ENCODE measurements at regions not wholly inside any gene's neighbourhood (a gene's known extent, or its start where the extent isn't known, plus 50 kb on each side); places are given as distances from the start of the nearest gene placed in this dataset.
A peak's percentile ranks its signal among the peaks of the same experiment; 100 is the strongest.

GRCh38 chr2:150903055-150903454, 358.6 kb downstream of the RBM43 start:
- DNase-seq (ENCODE audit: low spot score) = no peak

- DNase-seq (ENCODE audit: low spot score) = no peak
Measured at GRCh38 chr2:150900913-150901312, 360.8 kb downstream of the RBM43 start.

- DNase-seq (ENCODE audit: low spot score) = no peak
Measured at GRCh38 chr2:150895968-150896367, 365.7 kb downstream of the RBM43 start.

GRCh38 chr2:150889141-150889540, 372.5 kb downstream of the RBM43 start:
- DNase-seq (ENCODE audit: low spot score) = no peak

GRCh38 chr2:150888337-150888736, 373.3 kb downstream of the RBM43 start:
- DNase-seq (ENCODE audit: low spot score) = no peak

- DNase-seq (ENCODE audit: low spot score) = no peak
Measured at GRCh38 chr2:150887926-150888325, 373.7 kb downstream of the RBM43 start.

- no peak for DNase-seq (ENCODE audit: low spot score)
Measured at GRCh38 chr2:150885774-150886386, 375.8 kb downstream of the RBM43 start.

- no peak for DNase-seq (ENCODE audit: low spot score)
Measured at GRCh38 chr2:150885236-150885635, 376.4 kb downstream of the RBM43 start.

- DNase-seq (ENCODE audit: low spot score) = no peak
Measured at GRCh38 chr2:150883613-150883895, 378.1 kb downstream of the RBM43 start.

- DNase-seq (ENCODE audit: low spot score) = no peak
Measured at GRCh38 chr2:150882751-150883612, 378.7 kb downstream of the RBM43 start.

GRCh38 chr2:150880986-150881385, 380.7 kb downstream of the RBM43 start:
- DNase-seq (ENCODE audit: low spot score) = no peak

- DNase-seq (ENCODE audit: low spot score) = peak; percentile 2
Measured at GRCh38 chr2:150878356-150878755, 383.3 kb downstream of the RBM43 start.

GRCh38 chr2:150876251-150876950, 385.3 kb downstream of the RBM43 start:
- no peak for DNase-seq (ENCODE audit: low spot score)

GRCh38 chr2:150873396-150873772, 385.9 kb upstream of the RND3 start:
- no peak for DNase-seq (ENCODE audit: low spot score)

- no peak for DNase-seq (ENCODE audit: low spot score)
Measured at GRCh38 chr2:150872756-150873395, 385.4 kb upstream of the RND3 start.

GRCh38 chr2:150866431-150866830, 379.0 kb upstream of the RND3 start:
- DNase-seq (ENCODE audit: low spot score) = no peak

GRCh38 chr2:150863691-150864090, 376.2 kb upstream of the RND3 start:
- DNase-seq (ENCODE audit: low spot score) = no peak

GRCh38 chr2:150860301-150860700, 372.8 kb upstream of the RND3 start:
- DNase-seq (ENCODE audit: low spot score) = no peak

- no peak for DNase-seq (ENCODE audit: low spot score)
Measured at GRCh38 chr2:150859877-150860276, 372.4 kb upstream of the RND3 start.

GRCh38 chr2:150859162-150859561, 371.7 kb upstream of the RND3 start:
- no peak for DNase-seq (ENCODE audit: low spot score)

GRCh38 chr2:150858382-150858781, 370.9 kb upstream of the RND3 start:
- DNase-seq (ENCODE audit: low spot score) = no peak

GRCh38 chr2:150856596-150857281, 369.3 kb upstream of the RND3 start:
- DNase-seq (ENCODE audit: low spot score) = no peak

Data from LoVo (cell line).